Transverse colon (tissue), 4 donors: ENCODE measurements at regions not wholly inside any gene's neighbourhood (a gene's known extent, or its start where the extent isn't known, plus 50 kb on each side); places are given as distances from the start of the nearest gene placed in this dataset.

Experiments
- DNase-seq: peaks from one replicate; pipeline ENCODE4 v3.0.0-alpha.2; 2019
- H3K27ac ChIP-seq, 4 donors: fragments of 200-600 bp; sonication (generic); 2 replicates each; pipeline ENCODE4 v1.5.1; 2016 to 2018; ENCODE audit warnings: inconsistent platforms in 4 of 4
- H3K27me3 ChIP-seq: fragments of 200-600 bp; sonication (generic); 2 replicates; pipeline ENCODE4 v1.5.1; 2017; ENCODE audit warnings: inconsistent platforms
- H3K36me3 ChIP-seq, 4 donors: fragments of 200-600 bp; sonication (generic); 2 replicates each; pipeline ENCODE4 v1.5.1; 2017 to 2019; ENCODE audit warnings: inconsistent platforms in 4 of 4
- H3K4me1 ChIP-seq, 4 donors: fragments of 200-600 bp; sonication (generic); 2 replicates each; pipeline ENCODE4 v1.5.1; 2017 to 2020; ENCODE audit warnings: inconsistent platforms in 4 of 4
- H3K4me3 ChIP-seq, 4 donors: fragments of 200-600 bp; sonication (generic); 1 replicate in 1 of 4; 2 replicates in 3 of 4; pipeline versions ENCODE4 v1.5.1 to v1.6.1; 2017 to 2019; ENCODE audit warnings: inconsistent platforms in 4 of 4
- H3K9me3 ChIP-seq, 2 donors: fragments of 200-600 bp; sonication (generic); 2 replicates each; pipeline ENCODE4 v1.5.1; 2017 to 2019; ENCODE audit warnings: inconsistent platforms in 2 of 2
- EP300 ChIP-seq: sonication (generic); formaldehyde crosslinking; IDR thresholded peaks from one replicate; pipeline ENCODE4 v1.6.1; 2017; ENCODE audit warnings: antibody characterized with exemption, low read depth
- POLR2A ChIP-seq: fragments of 450-650 bp; IDR thresholded peaks from one replicate; pipeline ENCODE4 v1.6.1; 2016; ENCODE audit warnings: antibody characterized with exemption, mild to moderate bottlenecking, moderate library complexity
- POLR2AphosphoS5 ChIP-seq, 3 donors: sonication (generic); formaldehyde crosslinking; IDR thresholded peaks; one replicate each; pipeline ENCODE4 v1.6.1; 2016; ENCODE audit warnings: antibody characterized with exemption in 3 of 3
- WGBS, 2 donors: methylation state at CpG; one replicate each; pipeline ENCODE4 v1.1.5; 2018; ENCODE audit warnings: low coverage in 1 of 2; 5-methylcytosine and 5-hydroxymethylcytosine counted together
- in situ Hi-C, 4 donors: fragments of 200-750 bp; cut with MboI; loops; one replicate each; pipeline versions ENCODE4 v1.15.0 to v1.15.1; 2017; ENCODE audit warnings: low sequenced_read_pairs in 3 of 4, low pct_ligation_motif_present in 1 of 4, low pct_unique_long_range_greater_than_20kb in 1 of 4
- intact Hi-C: fragments of 100-400 bp; cut with DNase I; formaldehyde crosslinking; loops from one replicate; pipeline ENCODE4 v1.15.1; 2023; ENCODE audit warnings: low total_unique reads
- TF ChIP-seq, protein P1 (sequence below), 5 experiments: fragments of 200-600 bp in 3 of 5; fragments of 450-650 bp in 2 of 5; sonication (generic) in 3 of 5; IDR thresholded peaks; 1 replicate in 2 of 5; 2 replicates in 3 of 5; pipeline ENCODE4 v1.5.1; 2016 to 2017; ENCODE audit warnings: antibody characterized with exemption in 5 of 5, inconsistent platforms in 3 of 5, mild to moderate bottlenecking in 2 of 5, moderate library complexity in 1 of 5

DNA sequence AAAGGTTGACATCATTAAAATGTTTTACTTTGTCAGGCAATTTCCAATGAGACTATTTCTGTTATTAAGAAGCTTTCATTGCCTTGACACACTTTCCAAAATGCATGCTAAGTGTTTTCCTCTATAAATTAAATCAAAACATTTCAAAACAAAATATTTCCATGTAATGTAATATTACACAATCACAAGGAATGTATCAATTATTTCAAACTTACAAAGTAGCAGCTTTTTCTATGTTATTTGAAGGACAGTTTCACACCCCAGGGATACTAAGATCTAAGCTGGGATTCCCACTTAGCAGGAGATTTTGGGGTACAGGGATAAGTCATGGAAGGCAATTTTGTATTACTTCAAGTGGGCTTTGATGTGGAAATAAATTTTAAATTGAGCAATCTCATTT, 144.9 kb downstream of the FOXG1 start:
- intact Hi-C loops: no loop called here
- in situ Hi-C loops: no loop called here
- peaks cover 0 to 3% of the 10 kb centered on the region in 2 donors for H3K9me3 ChIP-seq

DNA sequence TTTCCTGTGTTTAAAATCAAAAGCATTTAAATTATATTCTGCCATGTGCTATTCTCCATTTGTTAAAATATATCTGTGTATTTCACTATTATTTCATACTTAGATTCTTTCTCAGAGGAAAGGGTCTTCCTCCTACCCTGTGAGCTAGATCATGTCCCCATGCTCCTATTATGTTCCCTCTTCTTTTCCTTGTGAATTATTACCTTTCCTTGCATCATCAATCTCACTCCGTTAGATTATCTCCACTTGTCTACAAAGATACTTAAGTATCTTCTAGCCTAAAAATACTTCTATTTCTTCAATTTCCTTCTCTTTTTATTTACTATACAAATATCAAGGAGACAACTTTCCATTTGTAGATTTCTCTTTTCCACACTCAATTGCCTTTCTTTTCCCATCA, 146.5 kb downstream of the FOXG1 start:
- Histone ChIP-seq H3K27me3 (no peaks in the 10 kb centered on the region), H3K4me1 (no peaks in the 10 kb centered on the region), H3K9me3 (peaks cover 0 to 3% of the 10 kb centered on the region in 2 donors), H3K27ac (no peak overlapping the region), H3K36me3 (no peaks in the 10 kb centered on the region), H3K4me3 (no peak overlapping the region)
- in situ Hi-C loops (no loop called here), intact Hi-C loops (no loop called here)
- no peak for DNase-seq
- 89% methylated on average over 1 of the region's 1 CpG for WGBS, 2 donors
- no peak for TF ChIP-seq POLR2A
- TF ChIP-seq, protein P1, sequence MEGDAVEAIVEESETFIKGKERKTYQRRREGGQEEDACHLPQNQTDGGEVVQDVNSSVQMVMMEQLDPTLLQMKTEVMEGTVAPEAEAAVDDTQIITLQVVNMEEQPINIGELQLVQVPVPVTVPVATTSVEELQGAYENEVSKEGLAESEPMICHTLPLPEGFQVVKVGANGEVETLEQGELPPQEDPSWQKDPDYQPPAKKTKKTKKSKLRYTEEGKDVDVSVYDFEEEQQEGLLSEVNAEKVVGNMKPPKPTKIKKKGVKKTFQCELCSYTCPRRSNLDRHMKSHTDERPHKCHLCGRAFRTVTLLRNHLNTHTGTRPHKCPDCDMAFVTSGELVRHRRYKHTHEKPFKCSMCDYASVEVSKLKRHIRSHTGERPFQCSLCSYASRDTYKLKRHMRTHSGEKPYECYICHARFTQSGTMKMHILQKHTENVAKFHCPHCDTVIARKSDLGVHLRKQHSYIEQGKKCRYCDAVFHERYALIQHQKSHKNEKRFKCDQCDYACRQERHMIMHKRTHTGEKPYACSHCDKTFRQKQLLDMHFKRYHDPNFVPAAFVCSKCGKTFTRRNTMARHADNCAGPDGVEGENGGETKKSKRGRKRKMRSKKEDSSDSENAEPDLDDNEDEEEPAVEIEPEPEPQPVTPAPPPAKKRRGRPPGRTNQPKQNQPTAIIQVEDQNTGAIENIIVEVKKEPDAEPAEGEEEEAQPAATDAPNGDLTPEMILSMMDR (IDR thresholded peaks at IDR 0.05): no peak
- TF ChIP-seq POLR2AphosphoS5 (IDR thresholded peaks at IDR 0.05): no peak
- no peak for TF ChIP-seq EP300

More for the DNA sequence above, 144.9 kb downstream of the FOXG1 start:
- DNase-seq: no peak
- Histone ChIP-seq H3K4me3 (no peak overlapping the region), H3K27ac (no peak overlapping the region), H3K36me3 (no peaks in the 10 kb centered on the region), H3K4me1 (no peaks in the 10 kb centered on the region), H3K27me3 (no peaks in the 10 kb centered on the region)
- no peak for TF ChIP-seq POLR2AphosphoS5 (IDR thresholded peaks at IDR 0.05)
- TF ChIP-seq EP300: no peak
- TF ChIP-seq POLR2A: no peak
- TF ChIP-seq, protein P1 (IDR thresholded peaks at IDR 0.05): no peak

DNA sequence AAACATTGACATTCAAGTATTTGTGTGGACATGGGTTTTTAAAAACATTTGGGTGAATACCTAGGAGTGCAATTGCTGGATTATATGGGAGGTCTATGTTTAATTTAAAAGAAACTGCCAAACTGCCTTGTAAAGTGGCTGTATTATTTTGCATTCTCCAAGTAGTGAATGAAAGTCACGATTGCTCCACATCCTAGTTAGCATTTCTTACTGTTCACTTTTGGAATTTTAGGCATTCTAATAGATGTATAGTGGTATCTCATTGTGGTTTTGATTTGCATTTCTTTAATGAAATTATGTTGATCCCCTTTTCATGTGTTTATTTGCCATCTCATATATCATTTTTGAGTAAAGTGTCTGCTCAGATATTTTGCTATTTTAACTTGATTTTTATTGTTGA, 159.5 kb downstream of the FOXG1 start:
- no peak overlapping the region for H3K27ac ChIP-seq
- no peaks in the 10 kb centered on the region for H3K4me1 ChIP-seq
- no peak for DNase-seq
- no peak overlapping the region for H3K4me3 ChIP-seq
- 0 to 18% methylated on average over 1 of the region's 1 CpG for WGBS, 2 donors
- H3K36me3 ChIP-seq: no peaks in the 10 kb centered on the region
- intact Hi-C loops (no loop called here), in situ Hi-C loops (no loop called here)
- TF ChIP-seq, protein P1 (IDR thresholded peaks at IDR 0.05): no peak
- TF ChIP-seq POLR2AphosphoS5 (IDR thresholded peaks at IDR 0.05) (no peak), EP300 (no peak), POLR2A (no peak)
- no peaks in the 10 kb centered on the region for H3K9me3 ChIP-seq
- H3K27me3 ChIP-seq: no peaks in the 10 kb centered on the region

DNA sequence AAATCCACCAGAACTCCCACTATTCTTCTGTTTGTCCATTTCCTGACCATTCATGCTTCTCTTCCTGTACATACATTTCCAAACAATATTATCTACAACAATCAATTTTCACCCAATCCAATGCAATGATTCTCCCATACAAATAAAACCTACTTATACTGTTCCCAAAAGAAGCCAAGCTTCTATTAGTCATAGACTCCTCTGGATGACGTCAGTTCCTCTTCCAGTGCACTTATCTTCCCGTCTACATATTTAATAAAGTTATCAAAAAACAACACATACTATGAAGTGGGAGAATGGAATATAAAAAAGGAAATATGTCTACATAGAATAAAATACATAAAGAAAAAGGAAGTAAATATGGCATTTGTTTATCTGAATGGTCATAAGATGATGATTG, 165.4 kb downstream of the FOXG1 start:
- in situ Hi-C loops: no loop called here
- intact Hi-C loops: no loop called here
- Histone ChIP-seq H3K36me3 (no peaks in the 10 kb centered on the region), H3K4me3 (no peak overlapping the region), H3K27ac (no peak overlapping the region), H3K27me3 (no peaks in the 10 kb centered on the region), H3K4me1 (no peaks in the 10 kb centered on the region), H3K9me3 (peaks cover 9 to 11% of the 10 kb centered on the region in 2 donors)
- TF ChIP-seq EP300: no peak
- 58 to 75% methylated on average over 2 of the region's 2 CpGs for WGBS, 2 donors
- no peak for DNase-seq

DNA sequence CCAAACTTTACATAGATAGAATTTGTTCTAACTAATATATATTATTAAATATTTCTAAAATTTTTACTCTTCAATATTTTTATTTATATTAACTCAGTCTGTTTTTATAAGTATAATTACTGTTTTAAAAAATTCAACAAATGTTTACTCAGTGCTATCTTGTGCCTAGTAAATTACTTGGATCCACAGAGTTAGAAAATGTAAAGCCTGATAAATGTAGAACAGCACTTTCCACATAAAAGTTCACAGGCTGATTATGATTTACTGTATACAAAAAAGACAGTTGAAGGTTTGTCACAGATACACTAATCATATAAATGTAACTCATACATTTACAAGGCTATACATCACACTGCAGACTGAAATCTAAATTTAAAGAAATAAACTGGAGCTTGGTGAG, 170.0 kb downstream of the FOXG1 start:
- H3K4me1 ChIP-seq: no peaks in the 10 kb centered on the region
- in situ Hi-C loops: no loop called here
- H3K27me3 ChIP-seq: no peaks in the 10 kb centered on the region
- no peak for DNase-seq
- intact Hi-C loops: no loop called here
- H3K27ac ChIP-seq: no peak overlapping the region
- no peak overlapping the region for H3K4me3 ChIP-seq
- H3K36me3 ChIP-seq: no peaks in the 10 kb centered on the region
- peaks cover 9 to 11% of the 10 kb centered on the region in 2 donors for H3K9me3 ChIP-seq
- TF ChIP-seq POLR2AphosphoS5 (IDR thresholded peaks at IDR 0.05) (no peak), EP300 (no peak), POLR2A (no peak)
- TF ChIP-seq, protein P1 (IDR thresholded peaks at IDR 0.05): no peak
